Left ventricle myocardium inferior (tissue), 1 donor: ENCODE measurements at regions not wholly inside any gene's neighbourhood (a gene's known extent, or its start where the extent isn't known, plus 50 kb on each side); places are given as distances from the start of the nearest gene placed in this dataset.

Experiments used
- DNase-seq: peaks from one replicate; pipeline ENCODE4 v3.0.0-alpha.2; 2020
- H3K27ac ChIP-seq: fragments of 200-600 bp; replicated peaks from 2 replicates; pipeline ENCODE4 v1.8.0; 2021
- H3K27me3 ChIP-seq: fragments of 200-600 bp; 2 replicates; pipeline ENCODE4 v1.8.0; 2021; ENCODE audit warnings: low read depth
- H3K36me3 ChIP-seq: fragments of 200-600 bp; 2 replicates; pipeline ENCODE4 v1.8.0; 2021
- H3K4me1 ChIP-seq: fragments of 200-600 bp; 2 replicates; pipeline ENCODE4 v1.8.0; 2021
- H3K4me3 ChIP-seq: fragments of 200-600 bp; 2 replicates; pipeline ENCODE4 v1.8.0; 2021; ENCODE audit warnings: mild to moderate bottlenecking, moderate library complexity
- H3K9me3 ChIP-seq: fragments of 200-600 bp; replicated peaks from 2 replicates; pipeline ENCODE4 v1.8.0; 2021
- intact Hi-C: fragments of 100-400 bp; cut with micrococcal nuclease; formaldehyde crosslinking; loops from one replicate; pipeline ENCODE4 v1.11.0; 2022
- TF ChIP-seq, protein P1 (sequence below): fragments of 200-600 bp; IDR thresholded peaks from 2 replicates; pipeline ENCODE4 v1.8.0; 2021; ENCODE audit warnings: antibody characterized with exemption, mild to moderate bottlenecking, borderline replicate concordance
- donor health status: DM: no; HTN: yes; CAD: no; lungs with severe emphysema.

DNA sequence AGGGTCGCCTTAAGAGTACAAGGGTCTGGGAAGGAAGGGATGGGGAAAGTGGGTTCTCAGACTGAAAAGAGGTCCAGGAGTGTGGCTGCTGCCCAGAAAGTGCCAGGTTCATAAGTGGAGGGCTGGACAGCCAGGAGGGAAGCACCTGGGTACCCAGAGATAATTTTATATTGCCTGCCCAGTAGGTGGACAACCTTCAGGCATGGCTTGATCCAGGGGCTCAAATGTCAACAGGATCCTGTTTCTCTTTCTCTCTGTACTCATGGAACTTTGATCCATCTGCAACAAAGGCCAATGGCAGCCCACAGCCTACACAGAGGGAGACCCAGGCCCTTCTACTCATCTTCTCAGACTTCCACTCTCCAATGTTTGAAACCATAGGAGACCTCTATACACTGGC, 80.5 kb upstream of the GRK3 start:
- Histone ChIP-seq H3K27ac (no peak overlapping the region), H3K36me3 (peaks cover 6% of the 10 kb centered on the region), H3K9me3 (no peaks in the 10 kb centered on the region), H3K27me3 (no peaks in the 10 kb centered on the region), H3K4me3 (no peak overlapping the region), H3K4me1 (peaks cover 29% of the 10 kb centered on the region)
- no peak for DNase-seq
- intact Hi-C loops: no loop called here
- TF ChIP-seq, protein P1, sequence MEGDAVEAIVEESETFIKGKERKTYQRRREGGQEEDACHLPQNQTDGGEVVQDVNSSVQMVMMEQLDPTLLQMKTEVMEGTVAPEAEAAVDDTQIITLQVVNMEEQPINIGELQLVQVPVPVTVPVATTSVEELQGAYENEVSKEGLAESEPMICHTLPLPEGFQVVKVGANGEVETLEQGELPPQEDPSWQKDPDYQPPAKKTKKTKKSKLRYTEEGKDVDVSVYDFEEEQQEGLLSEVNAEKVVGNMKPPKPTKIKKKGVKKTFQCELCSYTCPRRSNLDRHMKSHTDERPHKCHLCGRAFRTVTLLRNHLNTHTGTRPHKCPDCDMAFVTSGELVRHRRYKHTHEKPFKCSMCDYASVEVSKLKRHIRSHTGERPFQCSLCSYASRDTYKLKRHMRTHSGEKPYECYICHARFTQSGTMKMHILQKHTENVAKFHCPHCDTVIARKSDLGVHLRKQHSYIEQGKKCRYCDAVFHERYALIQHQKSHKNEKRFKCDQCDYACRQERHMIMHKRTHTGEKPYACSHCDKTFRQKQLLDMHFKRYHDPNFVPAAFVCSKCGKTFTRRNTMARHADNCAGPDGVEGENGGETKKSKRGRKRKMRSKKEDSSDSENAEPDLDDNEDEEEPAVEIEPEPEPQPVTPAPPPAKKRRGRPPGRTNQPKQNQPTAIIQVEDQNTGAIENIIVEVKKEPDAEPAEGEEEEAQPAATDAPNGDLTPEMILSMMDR: no peak

DNA sequence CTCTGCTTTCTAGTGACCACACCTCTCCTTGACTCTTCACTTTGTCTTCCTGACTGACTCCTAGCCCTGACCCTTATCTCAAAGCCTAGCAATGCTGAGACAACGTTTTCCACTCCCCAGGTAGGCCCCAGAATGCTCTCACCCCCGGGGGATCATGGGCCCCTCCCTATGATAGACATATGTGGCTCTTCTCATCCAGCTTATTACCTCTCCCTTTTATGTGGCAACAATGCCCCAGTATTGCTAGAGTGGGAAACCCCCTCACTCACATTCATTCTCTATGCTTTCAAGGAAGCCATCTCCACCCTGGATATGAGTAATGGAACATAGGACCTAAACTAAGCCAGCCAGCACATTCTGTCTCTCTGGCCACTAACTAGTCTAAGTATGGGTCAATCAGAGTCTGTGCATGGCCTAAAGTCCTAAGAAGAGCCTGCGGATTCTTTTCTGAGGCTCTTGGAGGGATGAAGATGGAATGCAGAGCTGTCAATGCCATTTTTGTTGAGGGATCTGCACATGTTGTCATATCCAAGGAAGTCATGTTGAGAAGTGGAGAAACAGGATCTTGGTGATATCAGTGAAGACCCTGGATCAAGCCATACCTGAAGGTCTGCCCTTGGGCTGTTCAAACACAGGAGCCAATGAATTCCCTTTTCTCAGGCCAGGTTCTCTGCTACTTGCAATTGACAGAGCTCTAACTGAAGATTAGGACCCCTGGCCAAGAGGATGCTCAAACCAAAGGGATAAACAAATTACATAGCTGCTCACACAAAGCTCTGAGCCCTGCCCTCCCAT, 79.8 kb upstream of the GRK3 start:
- H3K36me3 ChIP-seq: peaks cover 6% of the 10 kb centered on the region
- TF ChIP-seq, protein P1: no peak
- H3K27me3 ChIP-seq: no peaks in the 10 kb centered on the region
- no peak overlapping the region for H3K27ac ChIP-seq
- no peak overlapping the region for H3K4me3 ChIP-seq
- peaks cover 30% of the 10 kb centered on the region for H3K4me1 ChIP-seq
- intact Hi-C loops: no loop called here
- no peaks in the 10 kb centered on the region for H3K9me3 ChIP-seq
- DNase-seq: no peak

GRCh38 chr22:25485626-25486545, 78.6 kb upstream of the GRK3 start:
- no peak overlapping the region for H3K4me3 ChIP-seq
- H3K27ac ChIP-seq: no peak overlapping the region
- intact Hi-C loops: no loop called here
- DNase-seq: no peak
- TF ChIP-seq, protein P1: no peak
- peaks cover 2% of the 10 kb centered on the region for H3K36me3 ChIP-seq
- H3K9me3 ChIP-seq: no peaks in the 10 kb centered on the region
- H3K4me1 ChIP-seq: peaks cover 30% of the 10 kb centered on the region
- no peaks in the 10 kb centered on the region for H3K27me3 ChIP-seq

DNA sequence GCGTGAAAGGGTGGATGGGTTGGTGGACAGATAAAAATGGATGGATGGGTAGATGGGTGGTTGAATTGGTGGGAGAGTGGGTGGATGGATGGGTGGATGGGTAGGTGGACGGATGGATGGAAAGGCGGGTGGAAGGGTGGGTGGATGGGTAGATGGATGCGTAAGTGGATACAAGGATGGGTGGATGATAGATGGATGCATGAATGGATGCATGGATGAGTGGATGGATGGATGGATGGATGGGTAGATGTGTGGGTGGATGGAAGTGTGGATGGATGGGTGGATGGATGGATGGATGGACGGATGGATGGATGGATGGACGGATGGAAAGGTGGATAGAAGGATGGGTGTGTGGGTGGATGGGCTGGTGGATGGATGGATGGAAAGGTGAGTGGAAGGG, 77.0 kb upstream of the GRK3 start:
- TF ChIP-seq, protein P1: no peak
- DNase-seq: no peak
- intact Hi-C loops: no loop called here

DNA sequence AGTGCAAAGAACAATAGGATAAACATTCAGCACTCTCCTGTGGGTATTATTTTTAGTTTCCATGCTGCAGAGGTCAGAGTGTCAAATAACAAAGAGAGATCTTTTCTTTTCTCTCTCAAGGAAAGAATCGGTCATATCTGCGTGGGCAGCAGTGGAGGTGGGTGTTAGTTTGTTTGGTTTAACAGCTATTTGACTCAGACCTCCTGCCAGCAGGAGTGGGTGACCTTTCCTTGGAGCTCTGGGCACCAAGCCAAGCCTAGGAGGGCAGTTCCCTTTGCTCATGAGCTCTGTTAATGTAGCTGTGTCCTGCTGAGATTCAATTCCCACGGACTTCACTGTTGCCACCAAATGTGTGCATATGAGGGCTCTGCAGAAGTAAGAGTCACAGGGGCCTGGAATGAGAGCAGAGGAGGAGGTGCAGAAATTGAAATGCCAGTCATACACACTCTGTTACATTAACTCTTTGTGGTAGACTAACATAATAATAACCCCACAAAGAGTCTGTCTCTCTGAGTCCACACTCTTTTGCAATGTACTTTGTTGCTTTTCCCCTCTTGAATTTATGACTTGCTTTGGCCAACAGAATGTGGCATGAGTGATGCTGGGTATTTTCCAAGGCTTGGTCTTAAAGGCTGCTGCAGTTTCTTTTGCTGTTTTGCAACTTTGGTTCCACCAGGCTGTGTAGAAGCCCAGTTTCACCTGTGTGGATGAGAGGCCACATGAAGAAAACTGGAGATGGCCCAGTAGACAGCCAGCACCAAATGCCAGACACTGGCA, 76.0 kb upstream of the GRK3 start:
- TF ChIP-seq, protein P1: no peak
- H3K4me3 ChIP-seq: no peak overlapping the region
- H3K27me3 ChIP-seq: no peaks in the 10 kb centered on the region
- no peaks in the 10 kb centered on the region for H3K36me3 ChIP-seq
- H3K27ac ChIP-seq: peak overlapping the region; percentile 12
- intact Hi-C loops: no loop called here
- no peaks in the 10 kb centered on the region for H3K9me3 ChIP-seq
- DNase-seq: peak; percentile 65
- H3K4me1 ChIP-seq: peaks cover 18% of the 10 kb centered on the region

More for the DNA sequence above, 77.0 kb upstream of the GRK3 start:
- Histone ChIP-seq H3K36me3 (no peaks in the 10 kb centered on the region), H3K27me3 (no peaks in the 10 kb centered on the region), H3K27ac (no peak overlapping the region), H3K4me1 (peaks cover 27% of the 10 kb centered on the region), H3K4me3 (no peak overlapping the region), H3K9me3 (no peaks in the 10 kb centered on the region)
